SK-N-SH (cell line): ENCODE measurements at regions not wholly inside any gene's neighbourhood (a gene's known extent, or its start where the extent isn't known, plus 50 kb on each side); places are given as distances from the start of the nearest gene placed in this dataset.

ENCODE experiments used
- EP300 ChIP-seq, 2 experiments: IDR thresholded peaks; 2 replicates each; pipeline versions ENCODE4 v1.4.0 to v1.6.1; 2012; ENCODE audit warnings: borderline replicate concordance in 1 of 2, low read depth in 1 of 2, low read length in 1 of 2
- GABPA ChIP-seq: IDR thresholded peaks from 2 replicates; pipeline ENCODE4 v1.4.0; 2012; ENCODE audit warnings: low read depth, mild to moderate bottlenecking
- MXI1 ChIP-seq: IDR thresholded peaks from 2 replicates; pipeline ENCODE4 v1.6.1; 2012; ENCODE audit warnings: mild to moderate bottlenecking, low read depth, low read length, improper control_type of control experiment
- POLR2AphosphoS5 ChIP-seq: IDR thresholded peaks from 2 replicates; pipeline ENCODE4 v1.6.1; 2012; ENCODE audit warnings: low read depth, low read length
- RAD21 ChIP-seq: IDR thresholded peaks from 2 replicates; pipeline ENCODE4 v1.6.1; 2012; ENCODE audit warnings: mild to moderate bottlenecking, low read length
- RFX5 ChIP-seq: IDR thresholded peaks from 2 replicates; pipeline ENCODE4 v1.6.1; 2012; ENCODE audit warnings: mild to moderate bottlenecking, improper control_type of control experiment, low read length
- RXRA ChIP-seq: IDR thresholded peaks from 2 replicates; pipeline ENCODE4 v1.4.0; 2012; ENCODE audit warnings: low read depth, mild to moderate bottlenecking, borderline replicate concordance
- SIN3A ChIP-seq: IDR thresholded peaks from 2 replicates; pipeline ENCODE4 v1.6.1; 2012; ENCODE audit warnings: low read depth, mild to moderate bottlenecking, low read length, moderate library complexity, borderline replicate concordance
- TCF12 ChIP-seq: IDR thresholded peaks from 2 replicates; pipeline ENCODE4 v1.4.0; 2012
- TF ChIP-seq, protein P1 (sequence below): IDR thresholded peaks from 2 replicates; pipeline ENCODE4 v1.4.0; 2012; ENCODE audit warnings: low read depth, borderline replicate concordance
- TF ChIP-seq, protein P2 (sequence below): fragments of 200-600 bp; sonication (generic); IDR thresholded peaks from 2 replicates; pipeline ENCODE4 v1.6.1; 2017; ENCODE audit warnings: antibody characterized with exemption, mild to moderate bottlenecking, moderate library complexity
- TF ChIP-seq, protein P3 (sequence below): fragments of 150-350 bp; IDR thresholded peaks from 2 replicates; pipeline ENCODE4 v1.6.1; 2017; ENCODE audit warnings: antibody characterized with exemption, low read length, low read depth, borderline replicate concordance
- TF ChIP-seq, protein P4 (sequence below): fragments of 150-350 bp; IDR thresholded peaks from 2 replicates; pipeline ENCODE4 v1.6.1; 2016; ENCODE audit warnings: mild to moderate bottlenecking, low read depth, low read length
- TF ChIP-seq, protein P5 (sequence below): IDR thresholded peaks from 2 replicates; pipeline ENCODE4 v1.4.0; 2012; ENCODE audit warnings: low read depth

DNA sequence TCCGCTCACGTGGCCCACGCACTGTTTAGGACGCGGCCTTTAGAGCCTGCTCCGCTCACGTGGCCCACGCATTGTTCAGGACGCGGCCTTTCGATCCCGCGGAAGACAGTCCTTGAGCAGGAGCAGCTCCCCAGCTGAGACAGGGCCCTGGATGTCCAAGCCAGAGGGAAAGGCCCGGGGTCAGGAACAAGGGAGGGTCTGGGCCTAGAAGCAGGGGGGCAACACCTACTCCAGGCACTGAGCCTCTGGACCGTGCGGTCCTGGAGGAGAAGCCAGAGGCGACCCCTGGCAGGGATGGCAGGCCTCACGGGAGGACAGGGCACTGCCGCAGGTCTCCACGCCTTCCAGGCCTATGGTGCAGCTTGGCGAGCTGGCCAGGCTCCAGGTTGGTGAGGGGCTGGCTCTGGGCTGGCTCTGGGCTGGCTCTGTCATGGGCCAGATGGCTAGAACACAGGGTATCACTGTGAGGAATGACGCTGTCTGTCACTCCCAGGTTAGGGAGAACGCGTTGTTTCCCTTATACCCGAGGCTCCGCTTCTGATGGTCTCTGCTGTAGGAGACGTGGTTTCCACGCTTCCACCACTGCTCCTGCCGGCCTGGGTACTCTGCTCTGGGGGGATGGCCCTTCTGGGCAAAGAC is 341.7 kb downstream of the TMEM121 start:
- TF ChIP-seq, protein P1, sequence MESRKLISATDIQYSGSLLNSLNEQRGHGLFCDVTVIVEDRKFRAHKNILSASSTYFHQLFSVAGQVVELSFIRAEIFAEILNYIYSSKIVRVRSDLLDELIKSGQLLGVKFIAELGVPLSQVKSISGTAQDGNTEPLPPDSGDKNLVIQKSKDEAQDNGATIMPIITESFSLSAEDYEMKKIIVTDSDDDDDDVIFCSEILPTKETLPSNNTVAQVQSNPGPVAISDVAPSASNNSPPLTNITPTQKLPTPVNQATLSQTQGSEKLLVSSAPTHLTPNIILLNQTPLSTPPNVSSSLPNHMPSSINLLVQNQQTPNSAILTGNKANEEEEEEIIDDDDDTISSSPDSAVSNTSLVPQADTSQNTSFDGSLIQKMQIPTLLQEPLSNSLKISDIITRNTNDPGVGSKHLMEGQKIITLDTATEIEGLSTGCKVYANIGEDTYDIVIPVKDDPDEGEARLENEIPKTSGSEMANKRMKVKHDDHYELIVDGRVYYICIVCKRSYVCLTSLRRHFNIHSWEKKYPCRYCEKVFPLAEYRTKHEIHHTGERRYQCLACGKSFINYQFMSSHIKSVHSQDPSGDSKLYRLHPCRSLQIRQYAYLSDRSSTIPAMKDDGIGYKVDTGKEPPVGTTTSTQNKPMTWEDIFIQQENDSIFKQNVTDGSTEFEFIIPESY, result no peak
- TF ChIP-seq, protein P2, sequence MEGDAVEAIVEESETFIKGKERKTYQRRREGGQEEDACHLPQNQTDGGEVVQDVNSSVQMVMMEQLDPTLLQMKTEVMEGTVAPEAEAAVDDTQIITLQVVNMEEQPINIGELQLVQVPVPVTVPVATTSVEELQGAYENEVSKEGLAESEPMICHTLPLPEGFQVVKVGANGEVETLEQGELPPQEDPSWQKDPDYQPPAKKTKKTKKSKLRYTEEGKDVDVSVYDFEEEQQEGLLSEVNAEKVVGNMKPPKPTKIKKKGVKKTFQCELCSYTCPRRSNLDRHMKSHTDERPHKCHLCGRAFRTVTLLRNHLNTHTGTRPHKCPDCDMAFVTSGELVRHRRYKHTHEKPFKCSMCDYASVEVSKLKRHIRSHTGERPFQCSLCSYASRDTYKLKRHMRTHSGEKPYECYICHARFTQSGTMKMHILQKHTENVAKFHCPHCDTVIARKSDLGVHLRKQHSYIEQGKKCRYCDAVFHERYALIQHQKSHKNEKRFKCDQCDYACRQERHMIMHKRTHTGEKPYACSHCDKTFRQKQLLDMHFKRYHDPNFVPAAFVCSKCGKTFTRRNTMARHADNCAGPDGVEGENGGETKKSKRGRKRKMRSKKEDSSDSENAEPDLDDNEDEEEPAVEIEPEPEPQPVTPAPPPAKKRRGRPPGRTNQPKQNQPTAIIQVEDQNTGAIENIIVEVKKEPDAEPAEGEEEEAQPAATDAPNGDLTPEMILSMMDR, result no peak
- TF ChIP-seq, protein P3, sequence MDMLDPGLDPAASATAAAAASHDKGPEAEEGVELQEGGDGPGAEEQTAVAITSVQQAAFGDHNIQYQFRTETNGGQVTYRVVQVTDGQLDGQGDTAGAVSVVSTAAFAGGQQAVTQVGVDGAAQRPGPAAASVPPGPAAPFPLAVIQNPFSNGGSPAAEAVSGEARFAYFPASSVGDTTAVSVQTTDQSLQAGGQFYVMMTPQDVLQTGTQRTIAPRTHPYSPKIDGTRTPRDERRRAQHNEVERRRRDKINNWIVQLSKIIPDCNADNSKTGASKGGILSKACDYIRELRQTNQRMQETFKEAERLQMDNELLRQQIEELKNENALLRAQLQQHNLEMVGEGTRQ, result no peak
- no peak for TF ChIP-seq TCF12
- TF ChIP-seq, protein P4, sequence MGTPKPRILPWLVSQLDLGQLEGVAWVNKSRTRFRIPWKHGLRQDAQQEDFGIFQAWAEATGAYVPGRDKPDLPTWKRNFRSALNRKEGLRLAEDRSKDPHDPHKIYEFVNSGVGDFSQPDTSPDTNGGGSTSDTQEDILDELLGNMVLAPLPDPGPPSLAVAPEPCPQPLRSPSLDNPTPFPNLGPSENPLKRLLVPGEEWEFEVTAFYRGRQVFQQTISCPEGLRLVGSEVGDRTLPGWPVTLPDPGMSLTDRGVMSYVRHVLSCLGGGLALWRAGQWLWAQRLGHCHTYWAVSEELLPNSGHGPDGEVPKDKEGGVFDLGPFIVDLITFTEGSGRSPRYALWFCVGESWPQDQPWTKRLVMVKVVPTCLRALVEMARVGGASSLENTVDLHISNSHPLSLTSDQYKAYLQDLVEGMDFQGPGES, result no peak
- no peak for TF ChIP-seq GABPA
- TF ChIP-seq, protein P5, sequence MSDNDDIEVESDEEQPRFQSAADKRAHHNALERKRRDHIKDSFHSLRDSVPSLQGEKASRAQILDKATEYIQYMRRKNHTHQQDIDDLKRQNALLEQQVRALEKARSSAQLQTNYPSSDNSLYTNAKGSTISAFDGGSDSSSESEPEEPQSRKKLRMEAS, result no peak
- no peak for TF ChIP-seq MXI1
- TF ChIP-seq RXRA, result no peak
- no peak for TF ChIP-seq RFX5
- TF ChIP-seq RAD21, result no peak
- no peak for TF ChIP-seq SIN3A
- no peak for TF ChIP-seq EP300 (IDR thresholded peaks at IDR 0.05; ENCODE audit: borderline replicate concordance in 1 of 2, low read depth in 1 of 2, low read length in 1 of 2)
- TF ChIP-seq POLR2AphosphoS5, result no peak
